Left ventricle myocardium inferior (tissue), 1 donor: ENCODE measurements at regions not wholly inside any gene's neighbourhood (a gene's known extent, or its start where the extent isn't known, plus 50 kb on each side); places are given as distances from the start of the nearest gene placed in this dataset.

ENCODE experiments used
- DNase-seq: peaks from one replicate; pipeline ENCODE4 v3.0.0-alpha.2; 2020
- H3K27ac ChIP-seq: fragments of 200-600 bp; replicated peaks from 2 replicates; pipeline ENCODE4 v1.8.0; 2021
- H3K27me3 ChIP-seq: fragments of 200-600 bp; 2 replicates; pipeline ENCODE4 v1.8.0; 2021; ENCODE audit warnings: low read depth
- H3K36me3 ChIP-seq: fragments of 200-600 bp; 2 replicates; pipeline ENCODE4 v1.8.0; 2021
- H3K4me1 ChIP-seq: fragments of 200-600 bp; 2 replicates; pipeline ENCODE4 v1.8.0; 2021
- H3K4me3 ChIP-seq: fragments of 200-600 bp; 2 replicates; pipeline ENCODE4 v1.8.0; 2021; ENCODE audit warnings: mild to moderate bottlenecking, moderate library complexity
- H3K9me3 ChIP-seq: fragments of 200-600 bp; replicated peaks from 2 replicates; pipeline ENCODE4 v1.8.0; 2021
- CTCF ChIP-seq: fragments of 200-600 bp; IDR thresholded peaks from 2 replicates; pipeline ENCODE4 v1.8.0; 2021; ENCODE audit warnings: antibody characterized with exemption, mild to moderate bottlenecking, borderline replicate concordance
- intact Hi-C: fragments of 100-400 bp; cut with micrococcal nuclease; formaldehyde crosslinking; loops from one replicate; pipeline ENCODE4 v1.11.0; 2022
- donor health status: DM: no; HTN: yes; CAD: no; lungs with severe emphysema.

- DNase-seq = no peak
Measured at GRCh38 chr12:127787544-127787943, 479.4 kb upstream of the TMEM132C start.

GRCh38 chr12:127790376-127790775, 476.6 kb upstream of the TMEM132C start:
- H3K4me1 ChIP-seq = no peaks in the 10 kb centered on the region
- no peak for TF ChIP-seq CTCF
- no peak for DNase-seq
- intact Hi-C loops = no loop called here
- no peaks in the 10 kb centered on the region for H3K36me3 ChIP-seq
- H3K9me3 ChIP-seq = peaks cover 14% of the 10 kb centered on the region
- H3K4me3 ChIP-seq = no peak overlapping the region
- H3K27ac ChIP-seq = no peak overlapping the region
- H3K27me3 ChIP-seq = peaks cover 17% of the 10 kb centered on the region

More at GRCh38 chr12:127787544-127787943, 479.4 kb upstream of the TMEM132C start:
- H3K27me3 ChIP-seq = peaks cover 33% of the 10 kb centered on the region
- no peak overlapping the region for H3K27ac ChIP-seq
- H3K4me1 ChIP-seq = no peaks in the 10 kb centered on the region
- intact Hi-C loops = no loop called here
- H3K36me3 ChIP-seq = no peaks in the 10 kb centered on the region
- H3K4me3 ChIP-seq = no peak overlapping the region
- H3K9me3 ChIP-seq = no peaks in the 10 kb centered on the region
- TF ChIP-seq CTCF = no peak

GRCh38 chr12:127791217-127791616, 475.8 kb upstream of the TMEM132C start:
- H3K9me3 ChIP-seq = peaks cover 23% of the 10 kb centered on the region
- intact Hi-C loops = no loop called here
- H3K4me1 ChIP-seq = no peaks in the 10 kb centered on the region
- TF ChIP-seq CTCF = no peak
- H3K4me3 ChIP-seq = no peak overlapping the region
- H3K36me3 ChIP-seq = no peaks in the 10 kb centered on the region
- DNase-seq = no peak
- no peak overlapping the region for H3K27ac ChIP-seq
- H3K27me3 ChIP-seq = peaks cover 13% of the 10 kb centered on the region

GRCh38 chr12:127797918-127798317, 469.1 kb upstream of the TMEM132C start:
- H3K4me1 ChIP-seq = no peaks in the 10 kb centered on the region
- DNase-seq = no peak
- no peaks in the 10 kb centered on the region for H3K27me3 ChIP-seq
- TF ChIP-seq CTCF = no peak
- no peak overlapping the region for H3K27ac ChIP-seq
- H3K9me3 ChIP-seq = peaks cover 26% of the 10 kb centered on the region
- intact Hi-C loops = no loop called here
- no peak overlapping the region for H3K4me3 ChIP-seq
- H3K36me3 ChIP-seq = no peaks in the 10 kb centered on the region

GRCh38 chr12:127802271-127802670, 464.7 kb upstream of the TMEM132C start:
- Histone ChIP-seq H3K4me1 (no peaks in the 10 kb centered on the region), H3K9me3 (no peaks in the 10 kb centered on the region), H3K27ac (no peak overlapping the region), H3K36me3 (no peaks in the 10 kb centered on the region), H3K4me3 (no peak overlapping the region), H3K27me3 (no peaks in the 10 kb centered on the region)
- intact Hi-C loops = no loop called here
- DNase-seq = no peak
- TF ChIP-seq CTCF = no peak

GRCh38 chr12:127803545-127803944, 463.4 kb upstream of the TMEM132C start:
- H3K4me1 ChIP-seq = no peaks in the 10 kb centered on the region
- intact Hi-C loops = no loop called here
- H3K27ac ChIP-seq = no peak overlapping the region
- no peaks in the 10 kb centered on the region for H3K9me3 ChIP-seq
- TF ChIP-seq CTCF = no peak
- H3K4me3 ChIP-seq = no peak overlapping the region
- H3K36me3 ChIP-seq = no peaks in the 10 kb centered on the region
- no peaks in the 10 kb centered on the region for H3K27me3 ChIP-seq
- DNase-seq = no peak
